GM12878 (cell line): ENCODE measurements at regions not wholly inside any gene's neighbourhood (a gene's known extent, or its start where the extent isn't known, plus 50 kb on each side); places are given as distances from the start of the nearest gene placed in this dataset.

ENCODE experiments used
- ATAC-seq: fragments of 200-7000 bp; cut with Tn5 transposase; 3 replicates; pipeline ENCODE4 v1.9.1; 2020; ENCODE audit warnings: mild to moderate bottlenecking, moderate library complexity
- BruUV-seq: library from RNA; stranded (reverse); fragments of 400-500 nt; replicated peaks from 2 replicates; lab custom pipeline; 2021; lab: Mats Ljungman, UMichigan
- CTCF ChIA-PET: fragments of 300-600 bp; sonication (Branson Sonifier 250); formaldehyde crosslinking; extraction: SDS; loops from one replicate; lab custom pipeline; 2021; ENCODE audit warnings: inconsistent platforms; lab: Yijun Ruan, JAX
- POLR2A ChIA-PET: fragments of 350-600 bp; formaldehyde crosslinking; extraction: SDS; loops from one replicate; lab custom pipeline; 2021; ENCODE audit warnings: inconsistent platforms; lab: Charles Lee
- RAD21 ChIA-PET: fragments of 300-600 bp; sonication (Branson Sonifier 250); formaldehyde crosslinking; loops from one replicate; lab custom pipeline; 2023; ENCODE audit warnings: antibody characterized with exemption; ENCODE audit not compliant: unreplicated experiment; lab: Charles Lee
- SMC1A ChIA-PET: fragments of 300-600 bp; sonication (Branson Sonifier 250); formaldehyde crosslinking; loops from one replicate; lab custom pipeline; 2023; ENCODE audit not compliant: unreplicated experiment, uncharacterized antibody; lab: Charles Lee
- DNase-seq: peaks from one replicate; pipeline ENCODE4 v3.0.0-alpha.2; 2011; ENCODE audit warnings: low read depth, low spot score
- FAIRE-seq: peaks from 3 replicates; lab custom pipeline; 2011; peaks lifted over from hg19 to GRCh38; lab: Jason Lieb, UNC
- H2AFZ ChIP-seq: 2 replicates; pipeline ENCODE4 v1.6.0; 2011; ENCODE audit warnings: low read depth, low read length, control low read depth; ENCODE audit not compliant: control insufficient read depth
- H3K27ac ChIP-seq: 2 replicates; pipeline ENCODE4 v1.5.1; 2011; ENCODE audit warnings: control low read depth; ENCODE audit not compliant: control insufficient read depth, insufficient read depth
- H3K27me3 ChIP-seq, 2 experiments: replicated peaks in 1 of 2; 2 replicates each; pipeline versions ENCODE4 v1.6.0 to v1.6.1; 2011; ENCODE audit warnings: low read length in 1 of 2; ENCODE audit not compliant: control insufficient read depth in 2 of 2, insufficient read depth in 2 of 2
- H3K36me3 ChIP-seq, 2 experiments: 2 replicates each; pipeline ENCODE4 v1.5.1; 2011; ENCODE audit warnings: low read length in 1 of 2; ENCODE audit not compliant: control insufficient read depth in 2 of 2, insufficient read depth in 2 of 2
- H3K4me1 ChIP-seq: 2 replicates; pipeline ENCODE4 v1.6.1; 2011; ENCODE audit warnings: mild to moderate bottlenecking, low read length, moderate library complexity, mixed read lengths; ENCODE audit not compliant: control insufficient read depth, insufficient read depth
- H3K4me2 ChIP-seq: 2 replicates; pipeline ENCODE4 v1.6.0; 2011; ENCODE audit warnings: control low read depth; ENCODE audit not compliant: control insufficient read depth, insufficient read depth
- H3K4me3 ChIP-seq: fragments of 200-600 bp; sonication (generic); 2 replicates; pipeline ENCODE4 v1.5.1; 2016
- H3K79me2 ChIP-seq: 2 replicates; pipeline ENCODE4 v1.6.0; 2011; ENCODE audit warnings: low read length; ENCODE audit not compliant: control insufficient read depth, insufficient read depth
- H3K9ac ChIP-seq: 2 replicates; pipeline ENCODE4 v1.8.0; 2011; ENCODE audit warnings: low read length, control low read depth, mixed read lengths; ENCODE audit not compliant: control insufficient read depth, insufficient read depth
- H3K9me3 ChIP-seq: replicated peaks from 3 replicates; pipeline ENCODE4 v1.5.1; 2011; ENCODE audit warnings: mild to moderate bottlenecking, low read length; ENCODE audit not compliant: control insufficient read depth, insufficient read depth
- H4K20me1 ChIP-seq: 2 replicates; pipeline ENCODE4 v1.6.0; 2011; ENCODE audit not compliant: control insufficient read depth, insufficient read depth
- CBFB ChIP-seq: IDR thresholded peaks from 2 replicates; pipeline ENCODE4 v1.6.1; 2016; ENCODE audit warnings: antibody characterized with exemption, low read depth
- CBX3 ChIP-seq: fragments of 200-600 bp; sonication (generic); IDR thresholded peaks from 2 replicates; pipeline ENCODE4 v1.6.1; 2016; ENCODE audit warnings: low read depth, borderline replicate concordance
- CEBPB ChIP-seq, 2 experiments: fragments of 150-350 bp in 1 of 2; IDR thresholded peaks; 2 replicates each; pipeline ENCODE4 v1.6.1; 2012 to 2014; ENCODE audit warnings: low read depth in 2 of 2, low read length in 2 of 2, borderline replicate concordance in 1 of 2, inconsistent platforms in 1 of 2
- EGR1 ChIP-seq, 2 experiments: IDR thresholded peaks; 1 replicate in 1 of 2; 2 replicates in 1 of 2; pipeline ENCODE4 v1.6.1; 2011 to 2012; ENCODE audit warnings: low read depth in 2 of 2, low read length in 2 of 2, borderline replicate concordance in 1 of 2, mild to moderate bottlenecking in 1 of 2, moderate library complexity in 1 of 2
- ELK1 ChIP-seq: IDR thresholded peaks from 2 replicates; pipeline ENCODE4 v1.6.1; 2012; ENCODE audit warnings: low read depth, low read length, improper control_type of control experiment
- FOXK2 ChIP-seq: fragments of 450-650 bp; IDR thresholded peaks from 2 replicates; pipeline ENCODE4 v1.6.1; 2017; ENCODE audit warnings: mild to moderate bottlenecking, moderate library complexity
- GATAD2B ChIP-seq: fragments of 450-650 bp; conservative IDR thresholded peaks from 2 replicates; pipeline ENCODE4 v1.6.1; 2017; ENCODE audit warnings: low read depth, mild to moderate bottlenecking, moderate library complexity
- IKZF2 ChIP-seq, 2 experiments: fragments of 450-650 bp; IDR thresholded peaks; 2 replicates each; pipeline ENCODE4 v1.6.1; 2017; ENCODE audit warnings: mild to moderate bottlenecking in 2 of 2, moderate library complexity in 2 of 2
- KDM1A ChIP-seq: fragments of 200-600 bp; sonication (generic); IDR thresholded peaks from 2 replicates; pipeline ENCODE4 v1.6.1; 2016; ENCODE audit warnings: borderline replicate concordance
- MEF2B ChIP-seq: fragments of 450-650 bp; IDR thresholded peaks from 2 replicates; pipeline ENCODE4 v1.6.1; 2018; ENCODE audit warnings: mild to moderate bottlenecking, moderate library complexity; ENCODE audit not compliant: partially characterized antibody, poor library complexity, severe bottlenecking
- NBN ChIP-seq: fragments of 450-650 bp; IDR thresholded peaks from 2 replicates; pipeline ENCODE4 v1.6.1; 2016
- NKRF ChIP-seq: fragments of 450-650 bp; conservative IDR thresholded peaks from 2 replicates; pipeline ENCODE4 v1.6.1; 2017; ENCODE audit warnings: mild to moderate bottlenecking, moderate library complexity
- NRF1 ChIP-seq: conservative IDR thresholded peaks from 2 replicates; pipeline ENCODE4 v1.6.1; 2011; ENCODE audit warnings: mild to moderate bottlenecking, low read depth, low read length, improper control_type of control experiment
- SPI1 ChIP-seq: IDR thresholded peaks from 2 replicates; pipeline ENCODE4 v1.6.1; 2011; ENCODE audit warnings: low read depth, mild to moderate bottlenecking, low read length, moderate library complexity, borderline replicate concordance; ENCODE audit not compliant: insufficient read depth
- SREBF1 ChIP-seq: IDR thresholded peaks from 2 replicates; pipeline ENCODE4 v1.6.1; 2012; ENCODE audit warnings: mild to moderate bottlenecking, low read length
- ZNF622 ChIP-seq: fragments of 450-650 bp; IDR thresholded peaks from 2 replicates; pipeline ENCODE4 v1.6.1; 2017; ENCODE audit warnings: mild to moderate bottlenecking, inconsistent platforms
- WGBS: methylation state at CpG from one replicate; pipeline ENCODE4 v1.1.6; 2016; ENCODE audit warnings: low lambda C conversion rate; ENCODE audit not compliant: insufficient replicate concordance, insufficient coverage; ENCODE audit errors: missing lambda C conversion rate; 5-methylcytosine and 5-hydroxymethylcytosine counted together
- in situ Hi-C: fragments of 300-500 bp; cut with MboI; formaldehyde crosslinking; loops from 9 replicates; pipeline ENCODE4 v1.14.3; 2018; ENCODE audit warnings: mixed read lengths
- intact Hi-C: fragments of 100-400 bp; cut with micrococcal nuclease; formaldehyde crosslinking; loops from one replicate; pipeline ENCODE4 v1.14.2; 2022; ENCODE audit not compliant: unreplicated experiment
- TF ChIP-seq, protein P1 (sequence below): fragments of 450-650 bp; IDR thresholded peaks from 2 replicates; pipeline ENCODE4 v1.6.1; 2017; ENCODE audit warnings: antibody characterized with exemption, mild to moderate bottlenecking, moderate library complexity

- no peak for TF ChIP-seq CEBPB (IDR thresholded peaks at IDR 0.05; ENCODE audit: borderline replicate concordance in 1 of 2, low read depth in 2 of 2, low read length in 2 of 2)
- no peak for TF ChIP-seq IKZF2 (IDR thresholded peaks at IDR 0.05)
- TF ChIP-seq EGR1 (IDR thresholded peaks at IDR 0.05; ENCODE audit: borderline replicate concordance in 1 of 2, low read depth in 2 of 2, low read length in 2 of 2) = no peak
- TF ChIP-seq, all 136 proteins: peak for 0
Measured at GRCh38 chr21:24727803-24728440, 879.4 kb downstream of the MRPL39 start (continued).

- H3K4me3 ChIP-seq = no peak overlapping the region
- TF ChIP-seq ZNF622 = no peak
- no peak for TF ChIP-seq NBN
- no peak for TF ChIP-seq MEF2B
- TF ChIP-seq NRF1 = no peak
- no peak for TF ChIP-seq SREBF1
- no peak for TF ChIP-seq GATAD2B
- TF ChIP-seq ELK1 = no peak
- TF ChIP-seq NKRF = no peak
- TF ChIP-seq SPI1 = no peak
- TF ChIP-seq, protein P1, sequence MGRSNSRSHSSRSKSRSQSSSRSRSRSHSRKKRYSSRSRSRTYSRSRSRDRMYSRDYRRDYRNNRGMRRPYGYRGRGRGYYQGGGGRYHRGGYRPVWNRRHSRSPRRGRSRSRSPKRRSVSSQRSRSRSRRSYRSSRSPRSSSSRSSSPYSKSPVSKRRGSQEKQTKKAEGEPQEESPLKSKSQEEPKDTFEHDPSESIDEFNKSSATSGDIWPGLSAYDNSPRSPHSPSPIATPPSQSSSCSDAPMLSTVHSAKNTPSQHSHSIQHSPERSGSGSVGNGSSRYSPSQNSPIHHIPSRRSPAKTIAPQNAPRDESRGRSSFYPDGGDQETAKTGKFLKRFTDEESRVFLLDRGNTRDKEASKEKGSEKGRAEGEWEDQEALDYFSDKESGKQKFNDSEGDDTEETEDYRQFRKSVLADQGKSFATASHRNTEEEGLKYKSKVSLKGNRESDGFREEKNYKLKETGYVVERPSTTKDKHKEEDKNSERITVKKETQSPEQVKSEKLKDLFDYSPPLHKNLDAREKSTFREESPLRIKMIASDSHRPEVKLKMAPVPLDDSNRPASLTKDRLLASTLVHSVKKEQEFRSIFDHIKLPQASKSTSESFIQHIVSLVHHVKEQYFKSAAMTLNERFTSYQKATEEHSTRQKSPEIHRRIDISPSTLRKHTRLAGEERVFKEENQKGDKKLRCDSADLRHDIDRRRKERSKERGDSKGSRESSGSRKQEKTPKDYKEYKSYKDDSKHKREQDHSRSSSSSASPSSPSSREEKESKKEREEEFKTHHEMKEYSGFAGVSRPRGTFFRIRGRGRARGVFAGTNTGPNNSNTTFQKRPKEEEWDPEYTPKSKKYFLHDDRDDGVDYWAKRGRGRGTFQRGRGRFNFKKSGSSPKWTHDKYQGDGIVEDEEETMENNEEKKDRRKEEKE = no peak
- TF ChIP-seq KDM1A = no peak
- no peak for TF ChIP-seq FOXK2
- TF ChIP-seq CBX3 = no peak
- TF ChIP-seq CBFB = no peak
Measured at GRCh38 chr21:24716281-24716918, 890.9 kb downstream of the MRPL39 start.

More at GRCh38 chr21:24716281-24716918, 890.9 kb downstream of the MRPL39 start:
- no peaks in the 10 kb centered on the region for H3K79me2 ChIP-seq
- H3K4me1 ChIP-seq = no peaks in the 10 kb centered on the region
- FAIRE-seq = no peak
- H3K9me3 ChIP-seq = no peaks in the 10 kb centered on the region
- no peaks in the 10 kb centered on the region for H3K36me3 ChIP-seq
- no peak for ATAC-seq
- ChIA-PET POLR2A (no interaction called here), RAD21 (interaction anchor here (0.7 kb wide), 1 partner anchor 54 kb away, joined by 4 read pairs; no protein-coding TSS in a partner anchor), CTCF (interaction anchor here (0.5 kb wide), 1 partner anchor 145 kb away, joined by 3 read pairs; no protein-coding TSS in a partner anchor), SMC1A (interaction anchor here (1.4 kb wide), 1 partner anchor 9 kb away, joined by 3 read pairs; no protein-coding TSS in a partner anchor)
- WGBS = 30% methylated on average over 3 of the region's 3 CpGs
- H3K4me2 ChIP-seq = no peak overlapping the region
- no peaks in the 10 kb centered on the region for H4K20me1 ChIP-seq
- in situ Hi-C loops (no loop called here), intact Hi-C loops (no loop called here)
- DNase-seq = no peak
- no peak overlapping the region for H2AFZ ChIP-seq
- H3K27ac ChIP-seq = no peak overlapping the region
- no peak overlapping the region for H3K9ac ChIP-seq
- H3K27me3 ChIP-seq = no peaks in the 10 kb centered on the region
- BruUV-seq = no TSS peak
